Loucy (cell line): ENCODE measurements at regions not wholly inside any gene's neighbourhood (a gene's known extent, or its start where the extent isn't known, plus 50 kb on each side); places are given as distances from the start of the nearest gene placed in this dataset.

Experiments used
- H2AFZ ChIP-seq: fragments of 200-600 bp; sonication (generic); 2 replicates; pipeline ENCODE4 v1.6.0; 2016; ENCODE audit warnings: antibody characterized with exemption, mild to moderate bottlenecking, low read length, moderate library complexity
- H3F3A ChIP-seq: fragments of 200-600 bp; 2 replicates; pipeline ENCODE4 v1.6.0; 2016; ENCODE audit warnings: antibody characterized with exemption, low read depth, mild to moderate bottlenecking
- H3K27me3 ChIP-seq: fragments of 200-600 bp; sonication (generic); 2 replicates; pipeline ENCODE4 v1.6.1; 2014; ENCODE audit warnings: low read length, mild to moderate bottlenecking; ENCODE audit not compliant: insufficient read depth, poor library complexity, severe bottlenecking
- H3K36me3 ChIP-seq: fragments of 200-600 bp; sonication (generic); 2 replicates; pipeline ENCODE4 v1.6.1; 2016; ENCODE audit warnings: low read length; ENCODE audit not compliant: insufficient read depth
- H3K4me1 ChIP-seq: fragments of 200-600 bp; sonication (generic); 2 replicates; pipeline ENCODE4 v1.5.1; 2014; ENCODE audit warnings: low read length, mild to moderate bottlenecking; ENCODE audit not compliant: insufficient read depth, poor library complexity, severe bottlenecking
- H3K4me2 ChIP-seq: fragments of 200-600 bp; sonication (generic); 2 replicates; pipeline ENCODE4 v1.6.0; 2014; ENCODE audit warnings: antibody characterized with exemption, low read length, low read depth, mild to moderate bottlenecking; ENCODE audit not compliant: poor library complexity, severe bottlenecking
- H3K4me3 ChIP-seq: fragments of 200-600 bp; sonication (generic); 2 replicates; pipeline ENCODE4 v1.5.1; 2014; ENCODE audit warnings: low read length, mild to moderate bottlenecking, mixed read lengths; ENCODE audit not compliant: poor library complexity, severe bottlenecking
- H3K79me2 ChIP-seq: fragments of 200-600 bp; sonication (generic); 2 replicates; pipeline ENCODE4 v1.6.1; 2014; ENCODE audit warnings: low read length; ENCODE audit not compliant: insufficient read depth
- H3K9ac ChIP-seq: fragments of 200-600 bp; sonication (generic); 2 replicates; pipeline ENCODE4 v1.6.0; 2014; ENCODE audit warnings: mild to moderate bottlenecking, low read depth, low read length, moderate library complexity; ENCODE audit not compliant: poor library complexity, severe bottlenecking
- H3K9me2 ChIP-seq: fragments of 200-600 bp; sonication (generic); replicated peaks from 2 replicates; pipeline ENCODE4 v1.6.1; 2016; ENCODE audit warnings: low read depth, low read length, mixed read lengths
- H3K9me3 ChIP-seq: fragments of 200-600 bp; sonication (generic); 2 replicates; pipeline ENCODE4 v1.6.1; 2014; ENCODE audit warnings: mild to moderate bottlenecking, antibody characterized with exemption, low read length, low read depth; ENCODE audit not compliant: insufficient read depth
- H4K20me1 ChIP-seq: fragments of 200-600 bp; sonication (generic); 2 replicates; pipeline ENCODE4 v1.6.0; 2014; ENCODE audit warnings: antibody characterized with exemption, low read length, mild to moderate bottlenecking; ENCODE audit not compliant: insufficient read depth, poor library complexity, severe bottlenecking
- CTCF ChIP-seq: fragments of 200-600 bp; sonication (generic); conservative IDR thresholded peaks from 2 replicates; pipeline ENCODE4 v1.5.1; 2014; ENCODE audit warnings: mild to moderate bottlenecking, antibody characterized with exemption, low read length
- EZH2phosphoT487 ChIP-seq: fragments of 200-600 bp; IDR thresholded peaks from 2 replicates; pipeline ENCODE4 v1.6.1; 2018; ENCODE audit warnings: antibody characterized with exemption, mild to moderate bottlenecking, moderate library complexity, borderline replicate concordance

- Histone ChIP-seq H3K9ac (no peak overlapping the region), H3K9me2 (no peaks in the 10 kb centered on the region), H2AFZ (no peak overlapping the region), H3K27me3 (no peaks in the 10 kb centered on the region), H3K79me2 (no peaks in the 10 kb centered on the region), H3K4me1 (no peaks in the 10 kb centered on the region), H3K36me3 (no peaks in the 10 kb centered on the region), H3K9me3 (no peaks in the 10 kb centered on the region), H4K20me1 (no peaks in the 10 kb centered on the region), H3F3A (no peaks in the 10 kb centered on the region), H3K4me2 (no peak overlapping the region), H3K4me3 (no peak overlapping the region)
- TF ChIP-seq CTCF (no peak), EZH2phosphoT487 (no peak)
Measured at GRCh38 chr2:167834707-167835106, 412.7 kb downstream of the STK39 start.

GRCh38 chr2:167833294-167833693 is 414.1 kb downstream of the STK39 start:
- H3K4me2 ChIP-seq = no peak overlapping the region
- H2AFZ ChIP-seq = no peak overlapping the region

DNA sequence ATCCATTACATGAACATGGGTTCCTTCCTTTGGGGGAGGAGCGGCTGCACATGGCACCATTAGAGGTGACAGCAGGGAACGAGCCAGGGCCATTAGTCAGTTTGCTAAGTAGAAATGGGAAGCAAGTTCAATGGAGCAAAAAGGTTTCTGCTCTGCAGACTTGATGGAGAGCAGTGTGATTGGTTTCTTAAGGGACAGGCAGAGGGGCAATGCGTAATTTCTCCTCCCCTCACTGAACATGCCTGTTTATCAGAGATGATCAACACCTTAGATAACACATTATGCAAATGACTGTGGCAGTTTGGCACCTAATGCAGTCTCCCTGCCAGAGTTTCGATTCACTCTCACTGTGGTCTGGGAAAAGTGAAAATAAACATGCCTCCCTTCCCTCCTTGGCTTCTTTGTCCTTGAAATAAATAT is 414.5 kb downstream of the STK39 start:
- H3K27me3 ChIP-seq = no peaks in the 10 kb centered on the region
- TF ChIP-seq CTCF (no peak), EZH2phosphoT487 (no peak)
- no peaks in the 10 kb centered on the region for H3K36me3 ChIP-seq
- no peaks in the 10 kb centered on the region for H3K9me3 ChIP-seq
- no peak overlapping the region for H3K4me2 ChIP-seq
- H3K4me3 ChIP-seq = no peak overlapping the region
- H3K4me1 ChIP-seq = no peaks in the 10 kb centered on the region
- H3F3A ChIP-seq = no peaks in the 10 kb centered on the region
- H3K9me2 ChIP-seq = no peaks in the 10 kb centered on the region
- H3K9ac ChIP-seq = no peak overlapping the region
- no peak overlapping the region for H2AFZ ChIP-seq
- no peaks in the 10 kb centered on the region for H4K20me1 ChIP-seq
- H3K79me2 ChIP-seq = no peaks in the 10 kb centered on the region

More at GRCh38 chr2:167833294-167833693, 414.1 kb downstream of the STK39 start:
- no peaks in the 10 kb centered on the region for H3K9me3 ChIP-seq
- no peaks in the 10 kb centered on the region for H3K4me1 ChIP-seq
- no peak overlapping the region for H3K9ac ChIP-seq
- H3K36me3 ChIP-seq = no peaks in the 10 kb centered on the region
- TF ChIP-seq CTCF (no peak), EZH2phosphoT487 (no peak)
- H3K27me3 ChIP-seq = no peaks in the 10 kb centered on the region
- no peak overlapping the region for H3K4me3 ChIP-seq
- no peaks in the 10 kb centered on the region for H3F3A ChIP-seq
- H3K79me2 ChIP-seq = no peaks in the 10 kb centered on the region
- no peaks in the 10 kb centered on the region for H3K9me2 ChIP-seq
- H4K20me1 ChIP-seq = no peaks in the 10 kb centered on the region
